ENCODE measurements at regions not wholly inside any gene's neighbourhood (a gene's known extent, or its start where the extent isn't known, plus 50 kb on each side); places are given as distances from the start of the nearest gene placed in this dataset.

DNA sequence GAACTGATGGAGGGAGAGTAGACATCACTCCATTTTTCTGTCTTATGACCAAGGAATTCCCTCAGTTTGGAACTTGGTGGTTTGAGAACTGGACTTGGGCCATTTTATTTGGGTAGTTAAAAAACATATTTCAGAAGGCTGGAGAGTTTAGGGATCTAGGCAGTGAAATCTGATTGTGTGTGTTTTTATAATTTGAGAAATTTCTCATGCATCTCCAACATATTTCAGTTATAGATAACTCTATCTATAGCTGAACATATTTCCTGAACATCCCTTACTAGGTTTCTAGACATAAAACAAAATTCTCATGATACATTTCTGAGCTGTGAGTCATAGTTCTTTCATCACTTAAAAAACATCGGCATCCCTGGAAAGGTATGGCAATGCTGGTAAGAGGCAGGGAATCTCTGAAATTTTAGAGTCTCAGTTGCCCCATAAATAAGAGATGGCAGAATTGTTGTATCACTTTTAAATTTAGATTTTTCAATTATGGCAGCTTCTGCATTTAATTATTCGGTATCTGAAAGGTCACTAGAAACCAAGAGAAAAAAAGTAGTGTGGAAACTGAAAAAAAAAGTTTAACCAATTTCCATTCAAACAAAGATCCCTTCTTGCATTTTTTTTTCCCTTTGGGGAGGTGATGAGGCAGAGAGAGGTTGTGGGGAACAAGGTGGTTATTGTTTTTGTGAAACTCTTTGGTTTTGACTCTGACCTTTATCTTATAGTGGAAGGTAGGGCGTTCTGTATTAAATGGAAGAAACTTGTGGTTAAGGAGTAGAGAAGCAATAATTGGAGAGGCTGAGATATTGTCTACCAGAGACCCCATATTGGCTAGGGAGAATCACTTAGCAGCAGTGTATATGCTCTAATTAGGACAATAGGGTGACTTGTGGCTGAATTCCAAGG is 102.9 kb downstream of the FASLG start:
- no peak for TF ChIP-seq POLR2A (IDR thresholded peaks at IDR 0.05)
- TF ChIP-seq, protein P1, sequence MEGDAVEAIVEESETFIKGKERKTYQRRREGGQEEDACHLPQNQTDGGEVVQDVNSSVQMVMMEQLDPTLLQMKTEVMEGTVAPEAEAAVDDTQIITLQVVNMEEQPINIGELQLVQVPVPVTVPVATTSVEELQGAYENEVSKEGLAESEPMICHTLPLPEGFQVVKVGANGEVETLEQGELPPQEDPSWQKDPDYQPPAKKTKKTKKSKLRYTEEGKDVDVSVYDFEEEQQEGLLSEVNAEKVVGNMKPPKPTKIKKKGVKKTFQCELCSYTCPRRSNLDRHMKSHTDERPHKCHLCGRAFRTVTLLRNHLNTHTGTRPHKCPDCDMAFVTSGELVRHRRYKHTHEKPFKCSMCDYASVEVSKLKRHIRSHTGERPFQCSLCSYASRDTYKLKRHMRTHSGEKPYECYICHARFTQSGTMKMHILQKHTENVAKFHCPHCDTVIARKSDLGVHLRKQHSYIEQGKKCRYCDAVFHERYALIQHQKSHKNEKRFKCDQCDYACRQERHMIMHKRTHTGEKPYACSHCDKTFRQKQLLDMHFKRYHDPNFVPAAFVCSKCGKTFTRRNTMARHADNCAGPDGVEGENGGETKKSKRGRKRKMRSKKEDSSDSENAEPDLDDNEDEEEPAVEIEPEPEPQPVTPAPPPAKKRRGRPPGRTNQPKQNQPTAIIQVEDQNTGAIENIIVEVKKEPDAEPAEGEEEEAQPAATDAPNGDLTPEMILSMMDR (IDR thresholded peaks at IDR 0.05) = no peak
- TF ChIP-seq POLR2AphosphoS5 (IDR thresholded peaks at IDR 0.05) = no peak

Data from breast epithelium (tissue), 3 donors.